SK-N-SH (cell line): ENCODE measurements at regions not wholly inside any gene's neighbourhood (a gene's known extent, or its start where the extent isn't known, plus 50 kb on each side); places are given as distances from the start of the nearest gene placed in this dataset.

Source experiments
- EP300 ChIP-seq, 2 experiments: IDR thresholded peaks; 2 replicates each; pipeline versions ENCODE4 v1.4.0 to v1.6.1; 2012; ENCODE audit warnings: borderline replicate concordance in 1 of 2, low read depth in 1 of 2, low read length in 1 of 2
- FOXM1 ChIP-seq: IDR thresholded peaks from 2 replicates; pipeline ENCODE4 v1.4.0; 2012; ENCODE audit warnings: low read depth, mild to moderate bottlenecking
- GABPA ChIP-seq: IDR thresholded peaks from 2 replicates; pipeline ENCODE4 v1.4.0; 2012; ENCODE audit warnings: low read depth, mild to moderate bottlenecking
- IRF3 ChIP-seq: fragments of 150-350 bp; IDR thresholded peaks from 2 replicates; pipeline ENCODE4 v1.6.1; 2016; ENCODE audit warnings: mild to moderate bottlenecking, low read depth, low read length
- MXI1 ChIP-seq: IDR thresholded peaks from 2 replicates; pipeline ENCODE4 v1.6.1; 2012; ENCODE audit warnings: mild to moderate bottlenecking, low read depth, low read length, improper control_type of control experiment
- NRF1 ChIP-seq: IDR thresholded peaks from 2 replicates; pipeline ENCODE4 v1.6.1; 2012; ENCODE audit warnings: low read depth, mild to moderate bottlenecking, low read length
- SMC3 ChIP-seq: IDR thresholded peaks from 2 replicates; pipeline ENCODE4 v1.6.1; 2012; ENCODE audit warnings: low read depth, low read length, improper control_type of control experiment
- TEAD4 ChIP-seq: IDR thresholded peaks from 2 replicates; pipeline ENCODE4 v1.4.0; 2012; ENCODE audit warnings: mild to moderate bottlenecking, borderline replicate concordance; ENCODE audit not compliant: insufficient read depth
- TF ChIP-seq, protein P1 (sequence below): fragments of 200-600 bp; sonication (generic); IDR thresholded peaks from 2 replicates; pipeline ENCODE4 v1.6.1; 2017; ENCODE audit warnings: antibody characterized with exemption, mild to moderate bottlenecking, moderate library complexity
- TF ChIP-seq, protein P2 (sequence below): IDR thresholded peaks from 2 replicates; pipeline ENCODE4 v1.4.0; 2012; ENCODE audit warnings: low read depth
- TF ChIP-seq, protein P3 (sequence below): IDR thresholded peaks from 2 replicates; pipeline ENCODE4 v1.6.1; 2012; ENCODE audit warnings: mild to moderate bottlenecking, low read depth, low read length, moderate library complexity

- TF ChIP-seq MXI1 (no peak), GABPA (no peak), NRF1 (no peak), TEAD4 (no peak), IRF3 (no peak), FOXM1 (no peak), SMC3 (no peak), EP300 (IDR thresholded peaks at IDR 0.05; ENCODE audit: borderline replicate concordance in 1 of 2, low read depth in 1 of 2, low read length in 1 of 2) (no peak)
- TF ChIP-seq, protein P1, sequence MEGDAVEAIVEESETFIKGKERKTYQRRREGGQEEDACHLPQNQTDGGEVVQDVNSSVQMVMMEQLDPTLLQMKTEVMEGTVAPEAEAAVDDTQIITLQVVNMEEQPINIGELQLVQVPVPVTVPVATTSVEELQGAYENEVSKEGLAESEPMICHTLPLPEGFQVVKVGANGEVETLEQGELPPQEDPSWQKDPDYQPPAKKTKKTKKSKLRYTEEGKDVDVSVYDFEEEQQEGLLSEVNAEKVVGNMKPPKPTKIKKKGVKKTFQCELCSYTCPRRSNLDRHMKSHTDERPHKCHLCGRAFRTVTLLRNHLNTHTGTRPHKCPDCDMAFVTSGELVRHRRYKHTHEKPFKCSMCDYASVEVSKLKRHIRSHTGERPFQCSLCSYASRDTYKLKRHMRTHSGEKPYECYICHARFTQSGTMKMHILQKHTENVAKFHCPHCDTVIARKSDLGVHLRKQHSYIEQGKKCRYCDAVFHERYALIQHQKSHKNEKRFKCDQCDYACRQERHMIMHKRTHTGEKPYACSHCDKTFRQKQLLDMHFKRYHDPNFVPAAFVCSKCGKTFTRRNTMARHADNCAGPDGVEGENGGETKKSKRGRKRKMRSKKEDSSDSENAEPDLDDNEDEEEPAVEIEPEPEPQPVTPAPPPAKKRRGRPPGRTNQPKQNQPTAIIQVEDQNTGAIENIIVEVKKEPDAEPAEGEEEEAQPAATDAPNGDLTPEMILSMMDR: no peak
- TF ChIP-seq, protein P2, sequence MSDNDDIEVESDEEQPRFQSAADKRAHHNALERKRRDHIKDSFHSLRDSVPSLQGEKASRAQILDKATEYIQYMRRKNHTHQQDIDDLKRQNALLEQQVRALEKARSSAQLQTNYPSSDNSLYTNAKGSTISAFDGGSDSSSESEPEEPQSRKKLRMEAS: no peak
- TF ChIP-seq, protein P3, sequence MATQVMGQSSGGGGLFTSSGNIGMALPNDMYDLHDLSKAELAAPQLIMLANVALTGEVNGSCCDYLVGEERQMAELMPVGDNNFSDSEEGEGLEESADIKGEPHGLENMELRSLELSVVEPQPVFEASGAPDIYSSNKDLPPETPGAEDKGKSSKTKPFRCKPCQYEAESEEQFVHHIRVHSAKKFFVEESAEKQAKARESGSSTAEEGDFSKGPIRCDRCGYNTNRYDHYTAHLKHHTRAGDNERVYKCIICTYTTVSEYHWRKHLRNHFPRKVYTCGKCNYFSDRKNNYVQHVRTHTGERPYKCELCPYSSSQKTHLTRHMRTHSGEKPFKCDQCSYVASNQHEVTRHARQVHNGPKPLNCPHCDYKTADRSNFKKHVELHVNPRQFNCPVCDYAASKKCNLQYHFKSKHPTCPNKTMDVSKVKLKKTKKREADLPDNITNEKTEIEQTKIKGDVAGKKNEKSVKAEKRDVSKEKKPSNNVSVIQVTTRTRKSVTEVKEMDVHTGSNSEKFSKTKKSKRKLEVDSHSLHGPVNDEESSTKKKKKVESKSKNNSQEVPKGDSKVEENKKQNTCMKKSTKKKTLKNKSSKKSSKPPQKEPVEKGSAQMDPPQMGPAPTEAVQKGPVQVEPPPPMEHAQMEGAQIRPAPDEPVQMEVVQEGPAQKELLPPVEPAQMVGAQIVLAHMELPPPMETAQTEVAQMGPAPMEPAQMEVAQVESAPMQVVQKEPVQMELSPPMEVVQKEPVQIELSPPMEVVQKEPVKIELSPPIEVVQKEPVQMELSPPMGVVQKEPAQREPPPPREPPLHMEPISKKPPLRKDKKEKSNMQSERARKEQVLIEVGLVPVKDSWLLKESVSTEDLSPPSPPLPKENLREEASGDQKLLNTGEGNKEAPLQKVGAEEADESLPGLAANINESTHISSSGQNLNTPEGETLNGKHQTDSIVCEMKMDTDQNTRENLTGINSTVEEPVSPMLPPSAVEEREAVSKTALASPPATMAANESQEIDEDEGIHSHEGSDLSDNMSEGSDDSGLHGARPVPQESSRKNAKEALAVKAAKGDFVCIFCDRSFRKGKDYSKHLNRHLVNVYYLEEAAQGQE: no peak
Measured at GRCh38 chr4:38224850-38225249, 264.7 kb downstream of the PTTG2 start.
